IMR-90 (cell line): ENCODE measurements at regions not wholly inside any gene's neighbourhood (a gene's known extent, or its start where the extent isn't known, plus 50 kb on each side); places are given as distances from the start of the nearest gene placed in this dataset.

Source experiments
- ATAC-seq: fragments of 200-7000 bp; cut with Tn5 transposase; 2 replicates; pipeline ENCODE4 v1.9.1; 2020; ENCODE audit warnings: low read depth, mild to moderate bottlenecking, moderate library complexity
- BruUV-seq: library from RNA; stranded (reverse); fragments of 400-500 nt; replicated peaks from 2 replicates; lab custom pipeline; 2021; lab: Mats Ljungman, UMichigan
- CTCF ChIA-PET: fragments of 300-600 bp; formaldehyde crosslinking; extraction: SDS; loops from one replicate; lab custom pipeline; 2021; ENCODE audit warnings: antibody characterized with exemption; lab: Yijun Ruan, JAX
- POLR2A ChIA-PET: fragments of 300-600 bp; sonication (Branson Sonifier 250); formaldehyde crosslinking; loops from one replicate; lab custom pipeline; 2022; ENCODE audit warnings: antibody characterized with exemption; ENCODE audit not compliant: unreplicated experiment; lab: Charles Lee
- DNase-seq: peaks from one replicate; pipeline ENCODE4 v3.0.0; 2013
- H2AFZ ChIP-seq: replicated peaks from 2 replicates; pipeline ENCODE3; 2013; ENCODE audit warnings: low read length, mild to moderate bottlenecking; ENCODE audit not compliant: poor library complexity
- H2AK5ac ChIP-seq: 2 replicates; pipeline ENCODE4 v1.6.1; 2013; ENCODE audit warnings: low read depth, low read length, inconsistent platforms
- H2AK9ac ChIP-seq: replicated peaks from 2 replicates; pipeline ENCODE3; 2013; ENCODE audit warnings: mild to moderate bottlenecking, low read depth, low read length, moderate library complexity; ENCODE audit not compliant: poor library complexity
- H2BK120ac ChIP-seq: 2 replicates; pipeline ENCODE4 v1.6.1; 2013; ENCODE audit warnings: low read depth, low read length, inconsistent platforms
- H2BK15ac ChIP-seq: 3 replicates; pipeline ENCODE4 v1.6.1; 2013; ENCODE audit warnings: low read depth, low read length, inconsistent platforms
- H2BK20ac ChIP-seq: 2 replicates; pipeline ENCODE4 v1.6.1; 2013; ENCODE audit warnings: low read depth, mild to moderate bottlenecking, inconsistent platforms, low read length, moderate library complexity
- H2BK5ac ChIP-seq: 2 replicates; pipeline ENCODE4 v1.6.1; 2013; ENCODE audit warnings: mild to moderate bottlenecking, low read depth, low read length, inconsistent platforms; ENCODE audit not compliant: poor library complexity, severe bottlenecking
- H3K14ac ChIP-seq: replicated peaks from 2 replicates; pipeline ENCODE4 v1.6.1; 2013; ENCODE audit warnings: low read depth, low read length, inconsistent platforms
- H3K18ac ChIP-seq: 2 replicates; pipeline ENCODE4 v1.6.1; 2013; ENCODE audit warnings: low read depth, low read length, control low read depth
- H3K23ac ChIP-seq: 2 replicates; pipeline ENCODE4 v1.6.1; 2013; ENCODE audit warnings: low read depth, low read length, inconsistent platforms
- H3K27ac ChIP-seq: 2 replicates; pipeline ENCODE4 v1.5.1; 2013; ENCODE audit warnings: mild to moderate bottlenecking, control low read depth, low read length; ENCODE audit not compliant: insufficient read depth
- H3K27me3 ChIP-seq: 2 replicates; pipeline ENCODE4 v1.6.1; 2013; ENCODE audit warnings: low read length; ENCODE audit not compliant: control insufficient read depth, insufficient read depth
- H3K36me3 ChIP-seq: 2 replicates; pipeline ENCODE4 v1.6.1; 2013; ENCODE audit warnings: low read length, mixed read lengths; ENCODE audit not compliant: control insufficient read depth, insufficient read depth
- H3K4ac ChIP-seq: 2 replicates; pipeline ENCODE4 v1.6.1; 2013; ENCODE audit warnings: low read depth, low read length, inconsistent platforms
- H3K4me1 ChIP-seq: 2 replicates; pipeline ENCODE4 v1.6.1; 2013; ENCODE audit warnings: low read length, mixed read lengths; ENCODE audit not compliant: control insufficient read depth, insufficient read depth
- H3K4me2 ChIP-seq: 2 replicates; pipeline ENCODE4 v1.6.1; 2013; ENCODE audit warnings: low read depth, mild to moderate bottlenecking, control low read depth, low read length, moderate library complexity
- H3K4me3 ChIP-seq: 2 replicates; pipeline ENCODE4 v1.5.1; 2013; ENCODE audit warnings: low read depth, mild to moderate bottlenecking, control low read depth, low read length, moderate library complexity; ENCODE audit not compliant: insufficient read depth
- H3K56ac ChIP-seq: 2 replicates; pipeline ENCODE4 v1.6.1; 2013; ENCODE audit warnings: low read length, inconsistent platforms; ENCODE audit not compliant: insufficient read depth; ENCODE audit errors: extremely low read depth
- H3K79me1 ChIP-seq, 2 experiments: 2 replicates each; pipeline ENCODE4 v1.6.1; 2013; ENCODE audit warnings: low read length in 2 of 2, inconsistent platforms in 1 of 2, low read depth in 1 of 2
- H3K9ac ChIP-seq: 2 replicates; pipeline ENCODE4 v1.6.1; 2013; ENCODE audit warnings: low read depth, low read length, control low read depth
- H3K9me1 ChIP-seq: 2 replicates; pipeline ENCODE4 v1.6.1; 2013; ENCODE audit warnings: low read length, inconsistent platforms; ENCODE audit not compliant: insufficient read depth
- H3K9me3 ChIP-seq: 2 replicates; pipeline ENCODE4 v1.6.1; 2013; ENCODE audit warnings: low read length; ENCODE audit not compliant: control insufficient read depth, insufficient read depth
- H4K20me1 ChIP-seq: 2 replicates; pipeline ENCODE4 v1.6.1; 2013; ENCODE audit warnings: low read length, inconsistent platforms; ENCODE audit not compliant: insufficient read depth
- H4K5ac ChIP-seq: 2 replicates; pipeline ENCODE4 v1.6.1; 2013; ENCODE audit warnings: mild to moderate bottlenecking, low read depth, low read length, control low read depth
- H4K8ac ChIP-seq, 2 experiments: 2 replicates each; pipeline ENCODE4 v1.6.1; 2013; ENCODE audit warnings: low read depth in 2 of 2, low read length in 2 of 2, control low read depth in 1 of 2, inconsistent platforms in 1 of 2
- H4K91ac ChIP-seq: 2 replicates; pipeline ENCODE4 v1.6.1; 2013; ENCODE audit warnings: low read depth, low read length, inconsistent platforms; ENCODE audit not compliant: insufficient read depth
- CTCF ChIP-seq: conservative IDR thresholded peaks from 2 replicates; pipeline ENCODE4 v1.5.1; 2012; ENCODE audit warnings: mild to moderate bottlenecking, low read depth, low read length, improper control_type of control experiment
- ELK1 ChIP-seq: fragments of 150-350 bp; IDR thresholded peaks from 2 replicates; pipeline ENCODE4 v1.6.1; 2016; ENCODE audit warnings: low read depth, mild to moderate bottlenecking, low read length, moderate library complexity, borderline replicate concordance
- FOS ChIP-seq: fragments of 150-350 bp; IDR thresholded peaks from 2 replicates; pipeline ENCODE4 v1.6.1; 2016; ENCODE audit warnings: low read depth, low read length
- SMC3 ChIP-seq: fragments of 150-350 bp; IDR thresholded peaks from 2 replicates; pipeline ENCODE4 v1.6.1; 2016; ENCODE audit warnings: low read depth, mild to moderate bottlenecking, antibody characterized with exemption, low read length, moderate library complexity
- WGBS, 2 experiments: methylation state at CpG; one replicate each; pipeline versions ENCODE4 v1.1.5 to v1.1.7; 2013; ENCODE audit warnings: missing lambda C conversion rate in 2 of 2; ENCODE audit not compliant: insufficient read length in 1 of 2; ENCODE audit errors: extremely low coverage in 2 of 2; 5-methylcytosine and 5-hydroxymethylcytosine counted together
- dilution Hi-C: fragments of 300-500 bp; cut with HindIII; formaldehyde crosslinking; loops from one replicate; pipeline ENCODE4 v1.14.3; 2018; ENCODE audit warnings: low sequenced_read_pairs; ENCODE audit not compliant: unreplicated experiment
- in situ Hi-C: fragments of 300-500 bp; cut with MboI; formaldehyde crosslinking; loops from 3 replicates; pipeline ENCODE4 v1.14.3; 2019; ENCODE audit warnings: low sequenced_read_pairs, inconsistent platforms, mixed read lengths
- intact Hi-C: fragments of 100-400 bp; cut with micrococcal nuclease; formaldehyde crosslinking; loops from 2 replicates; pipeline ENCODE4 v1.10.0; 2022

DNA sequence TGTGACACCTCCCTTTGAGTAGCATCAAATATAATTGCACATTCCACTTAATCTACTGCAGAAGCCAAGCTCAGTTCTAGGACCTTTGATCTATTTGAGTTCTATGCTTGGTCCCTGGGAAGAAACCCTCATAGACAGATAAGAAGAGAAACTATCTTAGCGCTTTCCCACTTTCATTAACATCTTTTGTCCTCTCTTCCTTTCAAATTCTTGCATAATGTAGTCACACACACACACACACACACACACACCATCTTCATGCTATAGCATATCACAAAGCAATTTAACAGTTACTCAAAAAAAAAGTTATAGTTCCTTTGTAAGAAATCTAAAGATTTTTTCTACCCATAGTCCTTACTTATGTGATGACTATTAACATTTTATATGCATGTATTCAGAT lies 735.9 kb upstream of the PCDH9 start:
- intact Hi-C loops: no loop called here
- no peak overlapping the region for H3K23ac ChIP-seq
- H3K79me1 ChIP-seq: no peaks in the 10 kb centered on the region
- no peak overlapping the region for H4K91ac ChIP-seq
- H3K9ac ChIP-seq: no peak overlapping the region
- no peak overlapping the region for H2AK5ac ChIP-seq
- H3K27ac ChIP-seq: no peak overlapping the region
- H3K9me1 ChIP-seq: no peaks in the 10 kb centered on the region
- no peak overlapping the region for H2AK9ac ChIP-seq
- POLR2A ChIA-PET: no interaction called here
- no peaks in the 10 kb centered on the region for H3K9me3 ChIP-seq
- no peaks in the 10 kb centered on the region for H4K20me1 ChIP-seq
- no CpG with 5 or more reads among the region's 1 CpG for WGBS, 2 experiments
- no TSS peak for BruUV-seq
- CTCF ChIA-PET: no interaction called here
- no peak for TF ChIP-seq FOS
- no peak for TF ChIP-seq CTCF
- TF ChIP-seq ELK1: no peak
- TF ChIP-seq SMC3: no peak
- H3K18ac ChIP-seq: no peak overlapping the region
- no peak overlapping the region for H2BK5ac ChIP-seq
- in situ Hi-C loops: no loop called here
- no peak overlapping the region for H3K56ac ChIP-seq
- H3K4me1 ChIP-seq: no peaks in the 10 kb centered on the region
- no peak overlapping the region for H2AFZ ChIP-seq
- H3K27me3 ChIP-seq: no peaks in the 10 kb centered on the region
- no peak overlapping the region for H3K4me3 ChIP-seq
- no peak for DNase-seq
- no peak overlapping the region for H2BK120ac ChIP-seq
- no peak for ATAC-seq
- no peak overlapping the region for H4K5ac ChIP-seq
- H3K14ac ChIP-seq: no peak overlapping the region
- H2BK20ac ChIP-seq: no peak overlapping the region
- no peak overlapping the region for H2BK15ac ChIP-seq
- no peak overlapping the region for H3K4ac ChIP-seq
- H4K8ac ChIP-seq: no peak overlapping the region
- no peaks in the 10 kb centered on the region for H3K36me3 ChIP-seq
- no peak overlapping the region for H3K4me2 ChIP-seq
- dilution Hi-C loops: no loop called here
